SW 1271 (cell line): ENCODE measurements at regions not wholly inside any gene's neighbourhood (a gene's known extent, or its start where the extent isn't known, plus 50 kb on each side); places are given as distances from the start of the nearest gene placed in this dataset.

Source experiments
- DNase-seq, 2 experiments: peaks; one replicate each; lab custom pipeline; 2025; lab: John Stamatoyannopoulos, UW

DNA sequence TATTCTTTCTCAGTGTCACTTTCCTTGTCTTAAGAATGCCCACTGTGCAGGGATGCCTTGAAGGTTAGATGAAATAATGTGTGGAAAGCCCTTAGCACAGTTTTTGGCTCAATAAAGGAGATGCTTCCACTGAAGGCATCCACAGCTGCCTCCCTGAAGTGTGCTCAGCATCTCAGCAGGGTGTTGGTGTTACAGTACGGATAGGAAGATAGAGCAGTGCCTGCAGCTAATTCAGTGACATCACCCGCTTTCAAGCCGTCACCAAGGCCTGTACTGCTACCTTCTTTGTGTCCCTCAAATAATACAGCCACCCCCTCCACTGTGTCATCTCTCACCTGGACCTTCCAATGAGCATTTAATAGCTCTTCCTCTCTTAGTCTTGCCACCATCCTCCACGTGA, 59.0 kb downstream of the NDUFS5 start:
- DNase-seq, result no peak

- no peak for DNase-seq
These were observed 60.2 kb downstream of the NDUFS5 start for GRCh38 chr1:39086386-39086785.

DNA sequence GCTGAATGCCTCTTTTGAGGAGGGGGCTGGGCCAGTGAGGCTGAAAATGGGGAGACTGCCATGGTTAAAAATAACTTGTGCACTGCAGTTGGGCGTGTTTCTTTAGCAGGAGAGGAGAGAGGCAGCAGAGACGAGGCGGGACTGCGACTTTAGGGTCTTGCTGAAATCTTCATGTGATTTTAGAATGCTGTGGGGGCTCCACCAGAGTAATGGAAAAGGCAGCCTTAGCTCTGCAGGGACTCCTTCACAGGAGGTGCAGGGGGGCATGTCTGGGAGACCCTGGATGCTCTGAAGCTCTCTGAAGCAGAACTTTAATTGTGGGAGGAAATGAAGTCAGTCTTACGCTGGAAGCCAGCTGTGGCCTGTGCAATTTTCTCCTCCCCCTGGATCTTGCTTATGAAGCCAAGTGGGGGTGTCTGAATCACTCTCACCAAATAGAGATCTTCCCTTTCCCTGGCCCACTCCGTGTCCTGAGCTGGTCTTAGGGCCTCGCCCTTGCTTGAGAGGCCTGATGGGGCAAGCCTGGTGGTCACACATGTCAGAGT, 60.8 kb downstream of the NDUFS5 start:
- DNase-seq, result no peak

GRCh38 chr1:39087435-39087834, 61.3 kb downstream of the NDUFS5 start:
- no peak for DNase-seq

- DNase-seq, result no peak
These were observed 62.5 kb downstream of the NDUFS5 start for GRCh38 chr1:39088658-39089057.

DNA sequence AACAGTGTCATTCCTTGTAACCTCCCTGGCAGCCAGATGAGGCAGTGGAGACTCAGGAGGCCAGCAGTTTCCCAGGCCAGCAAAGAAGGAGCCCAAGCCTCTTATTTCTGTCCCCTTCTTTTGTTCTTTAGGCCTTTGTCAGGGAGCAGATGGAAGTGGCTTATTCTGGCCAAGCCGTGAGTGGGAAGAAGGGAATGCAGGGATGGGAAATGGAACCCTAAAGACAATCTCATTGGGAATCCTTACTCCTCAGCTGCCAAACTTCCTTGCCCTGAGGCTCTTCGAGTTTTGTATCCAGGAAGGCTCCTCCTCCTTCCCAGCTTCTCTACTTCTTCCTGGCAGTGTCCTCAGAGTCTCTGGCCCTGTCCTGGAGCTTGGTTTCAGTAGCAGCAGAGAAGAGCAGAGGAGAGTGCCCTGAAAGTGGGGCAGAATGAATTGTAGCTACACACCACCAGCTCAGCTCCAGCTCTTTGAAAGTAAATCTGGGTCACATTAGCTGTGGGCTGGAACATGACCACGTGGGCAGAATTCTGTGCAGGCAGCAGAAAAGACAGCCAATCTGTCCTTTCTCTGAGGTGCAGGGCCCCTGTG, 63.9 kb downstream of the NDUFS5 start:
- no peak for DNase-seq

- no peak for DNase-seq
These were observed 64.7 kb downstream of the NDUFS5 start for GRCh38 chr1:39090757-39091380.

- peak in 1 of 2 experiments; percentile 46 for DNase-seq
These were observed 65.9 kb downstream of the NDUFS5 start for GRCh38 chr1:39091845-39092645.

GRCh38 chr1:39094685-39095084, 68.5 kb downstream of the NDUFS5 start:
- DNase-seq, result no peak

- peak; percentile 58 to 90 for DNase-seq
These were observed 72.5 kb downstream of the NDUFS5 start for GRCh38 chr1:39098546-39099250.

GRCh38 chr1:39102537-39103327, 76.6 kb downstream of the NDUFS5 start:
- DNase-seq, result peak in 1 of 2 experiments; percentile 86

DNA sequence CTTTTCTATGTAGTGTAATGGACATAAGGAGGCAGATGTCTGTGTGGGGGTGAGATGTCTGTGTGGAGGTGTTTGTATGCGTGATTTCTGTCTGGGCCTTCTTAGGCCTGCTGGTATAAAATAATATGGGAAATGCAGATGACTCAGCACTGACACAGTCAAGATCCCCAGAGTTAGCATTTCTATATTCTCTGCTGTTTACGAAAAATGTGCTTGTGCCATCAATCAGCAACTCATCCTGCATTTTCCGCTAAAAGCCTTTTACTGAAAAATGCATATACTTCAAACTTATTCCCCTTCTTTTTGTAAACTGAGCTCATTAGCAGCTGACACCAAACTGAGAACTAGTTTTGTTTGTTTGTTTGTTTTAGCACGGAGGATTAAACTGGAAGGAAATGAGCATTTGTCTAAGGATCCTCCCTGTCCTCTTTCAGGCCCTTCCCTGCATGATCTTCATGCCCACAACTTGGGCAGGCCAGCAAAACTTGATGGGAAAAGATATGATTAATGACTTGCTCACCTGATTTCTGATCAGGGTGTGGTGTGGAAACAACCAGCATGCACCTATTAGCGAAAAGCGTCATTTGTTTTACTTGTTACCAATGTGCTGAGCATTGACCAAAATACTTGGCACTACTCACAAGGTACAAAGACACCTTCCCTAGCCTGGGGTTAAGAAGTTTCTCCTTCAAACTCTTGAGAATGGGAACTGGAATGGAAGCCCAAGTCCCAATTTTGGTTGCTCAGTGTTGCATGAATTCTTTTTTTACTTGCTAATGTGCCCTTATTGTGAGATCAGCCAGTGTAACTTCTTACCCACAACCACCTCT, 77.4 kb downstream of the NDUFS5 start:
- no peak for DNase-seq

DNA sequence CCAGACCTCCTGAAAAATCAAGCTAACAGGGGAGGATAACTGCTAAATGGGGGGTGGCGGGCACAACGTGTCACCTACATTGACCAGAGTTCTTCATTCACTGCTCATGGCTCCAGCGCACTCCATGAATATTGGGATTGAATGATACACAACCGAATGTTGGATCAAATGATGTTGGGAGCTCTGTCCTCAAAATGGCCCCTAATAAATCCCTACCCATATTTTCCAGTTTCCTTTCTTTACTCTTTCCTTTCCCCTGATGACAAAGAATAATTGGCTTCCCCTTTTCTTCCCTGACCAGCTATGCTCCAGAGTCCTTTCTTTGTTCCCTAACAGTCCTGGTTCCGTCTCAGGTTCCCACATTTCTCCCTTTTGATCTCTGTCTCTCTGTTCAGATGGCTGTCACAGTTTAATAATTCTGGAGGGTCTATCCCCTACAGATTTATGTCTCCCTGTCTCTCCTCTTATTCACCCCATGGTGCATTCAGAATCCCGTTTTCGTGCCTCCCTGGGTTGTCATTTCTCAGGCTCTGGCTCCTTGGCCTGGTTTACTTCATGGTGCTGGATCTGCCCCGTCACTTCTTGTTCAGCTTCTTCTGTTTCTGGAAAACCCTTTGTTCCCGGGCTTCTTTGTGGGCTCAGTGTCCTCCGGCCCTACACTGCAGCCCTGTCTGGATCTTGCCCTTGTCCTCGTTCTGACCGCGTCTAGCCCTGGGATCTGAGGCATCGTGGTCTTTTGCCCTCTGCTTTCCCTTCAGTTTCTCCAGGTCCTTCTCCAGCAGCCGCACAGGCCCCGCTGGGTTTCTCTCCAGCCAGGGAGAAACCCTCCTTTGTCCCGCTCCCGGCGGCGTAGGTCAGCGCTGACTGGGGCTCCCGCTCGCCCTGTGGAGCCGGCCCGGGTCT, 78.3 kb downstream of the NDUFS5 start:
- no peak for DNase-seq

GRCh38 chr1:39105061-39105840, 79.1 kb downstream of the NDUFS5 start:
- DNase-seq, result peak in 1 of 2 experiments; percentile 23

DNA sequence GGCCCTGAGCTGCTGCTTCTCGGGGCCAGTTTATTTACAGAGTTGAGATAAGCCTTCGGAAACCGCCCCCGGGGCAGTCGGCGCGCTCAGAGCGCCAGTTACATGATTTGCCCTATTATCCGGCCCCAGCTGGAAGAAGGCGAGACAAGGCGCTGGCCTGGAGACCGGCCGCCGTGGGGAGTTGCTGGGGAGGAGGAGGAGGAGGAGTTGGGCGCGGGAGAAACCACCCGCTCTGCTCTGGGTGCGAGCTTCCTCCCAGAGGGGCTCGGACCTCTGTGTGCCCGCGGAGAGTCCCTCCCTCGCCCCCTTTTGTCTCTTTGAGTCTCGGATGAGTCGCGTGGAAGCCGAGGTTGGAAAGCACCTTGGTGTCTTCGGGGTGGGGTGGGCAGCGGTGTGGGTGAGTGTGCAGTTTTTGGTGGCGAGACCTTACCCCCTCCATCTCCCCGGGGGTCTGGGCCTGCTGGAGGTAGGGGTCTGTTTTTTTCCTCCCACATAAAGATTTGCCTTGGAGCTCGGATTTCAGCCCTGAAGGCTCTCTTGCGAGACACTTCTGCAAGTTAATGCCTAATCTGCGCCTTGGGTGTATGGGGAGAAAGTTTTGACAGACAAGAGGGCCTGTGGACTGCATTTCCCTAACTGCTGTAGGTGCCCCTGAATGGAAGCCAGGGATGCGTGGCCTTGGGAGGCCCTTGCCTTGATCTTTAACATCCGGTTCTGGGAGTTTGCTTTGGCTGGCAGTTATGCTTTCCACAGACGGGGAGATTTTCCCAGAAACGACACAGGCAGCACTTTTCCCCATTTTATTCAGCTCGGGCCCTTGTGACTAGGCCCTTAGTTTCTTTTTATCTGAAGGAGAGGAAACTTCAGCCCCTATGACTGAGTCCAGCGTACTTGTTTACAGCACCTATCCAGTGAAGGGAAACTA, 80.0 kb downstream of the NDUFS5 start:
- peak; percentile 7 to 50 for DNase-seq

DNA sequence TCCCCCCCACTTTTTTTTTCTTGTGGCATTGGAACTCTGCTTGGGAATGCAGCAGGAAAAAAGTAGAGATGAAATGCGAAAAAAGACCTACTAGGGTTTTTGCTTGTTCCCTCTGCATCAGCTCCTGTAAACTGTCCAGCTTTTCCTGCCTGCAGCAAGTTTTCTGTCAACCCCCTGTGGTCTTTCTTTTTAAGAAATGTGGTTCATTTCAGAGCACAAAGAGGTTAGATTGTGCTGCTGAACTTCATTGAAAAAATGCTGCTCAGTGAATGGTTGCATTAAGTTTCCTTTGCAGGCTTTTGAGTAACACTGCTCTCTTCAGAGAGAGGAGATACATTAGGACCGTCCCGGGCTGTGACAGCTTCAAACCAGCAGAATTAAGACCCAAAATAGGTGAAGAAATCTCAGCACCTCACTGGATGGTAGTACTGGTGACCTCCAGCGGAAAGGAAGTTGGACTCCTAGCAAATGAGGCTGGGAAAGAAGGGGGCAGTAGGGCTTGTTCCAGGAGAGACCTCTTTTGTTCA, 80.7 kb downstream of the NDUFS5 start:
- no peak for DNase-seq
